ENCODE measurements at regions not wholly inside any gene's neighbourhood (a gene's known extent, or its start where the extent isn't known, plus 50 kb on each side); places are given as distances from the start of the nearest gene placed in this dataset.
A peak's percentile ranks its signal among the peaks of the same experiment; 100 is the strongest.

DNA sequence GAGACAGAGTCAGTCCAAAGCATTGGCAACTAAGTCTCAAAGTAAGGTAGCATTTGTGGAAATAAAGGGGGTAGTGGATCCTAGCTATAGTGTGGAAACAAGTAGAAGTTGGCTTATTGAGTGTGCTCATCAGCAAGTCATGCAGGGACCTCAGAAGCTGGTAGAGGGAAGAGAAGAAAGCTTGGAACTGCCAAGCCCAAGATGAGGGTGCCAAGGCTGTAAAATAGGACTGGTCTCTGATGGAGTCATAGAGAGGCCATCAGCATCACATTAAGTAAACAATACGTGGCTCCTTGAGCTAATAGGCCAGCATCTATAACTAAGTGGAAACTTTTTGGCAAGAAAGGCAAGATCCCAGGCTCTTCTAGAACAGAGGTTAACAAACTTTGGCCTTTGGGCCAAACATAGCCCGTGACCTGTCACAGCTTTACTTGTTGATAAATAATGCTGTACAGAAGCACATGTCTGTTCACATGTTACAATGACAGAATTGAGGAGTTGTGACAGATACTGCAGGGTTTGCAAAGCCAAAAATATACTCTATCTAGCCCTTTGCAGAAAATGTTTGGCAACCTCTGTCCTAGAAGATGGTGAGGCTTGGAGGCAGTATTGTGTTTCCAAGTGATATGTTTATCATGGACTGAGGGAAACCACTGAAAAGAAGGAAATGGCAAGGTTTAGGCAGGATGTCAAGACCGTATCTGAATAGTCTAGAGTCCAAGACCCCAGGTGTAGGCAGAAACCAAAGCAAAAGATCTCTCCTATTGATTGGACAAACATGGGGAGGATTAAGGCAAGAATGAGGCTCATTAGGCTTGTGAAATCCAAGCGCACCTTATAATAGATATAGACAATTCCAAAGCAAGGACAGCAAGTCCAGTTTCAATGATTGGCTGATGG is 62.5 kb upstream of the CD44 start:
- no peak for DNase-seq (ENCODE audit: low spot score)
- ATAC-seq, result peak; percentile 69

DNA sequence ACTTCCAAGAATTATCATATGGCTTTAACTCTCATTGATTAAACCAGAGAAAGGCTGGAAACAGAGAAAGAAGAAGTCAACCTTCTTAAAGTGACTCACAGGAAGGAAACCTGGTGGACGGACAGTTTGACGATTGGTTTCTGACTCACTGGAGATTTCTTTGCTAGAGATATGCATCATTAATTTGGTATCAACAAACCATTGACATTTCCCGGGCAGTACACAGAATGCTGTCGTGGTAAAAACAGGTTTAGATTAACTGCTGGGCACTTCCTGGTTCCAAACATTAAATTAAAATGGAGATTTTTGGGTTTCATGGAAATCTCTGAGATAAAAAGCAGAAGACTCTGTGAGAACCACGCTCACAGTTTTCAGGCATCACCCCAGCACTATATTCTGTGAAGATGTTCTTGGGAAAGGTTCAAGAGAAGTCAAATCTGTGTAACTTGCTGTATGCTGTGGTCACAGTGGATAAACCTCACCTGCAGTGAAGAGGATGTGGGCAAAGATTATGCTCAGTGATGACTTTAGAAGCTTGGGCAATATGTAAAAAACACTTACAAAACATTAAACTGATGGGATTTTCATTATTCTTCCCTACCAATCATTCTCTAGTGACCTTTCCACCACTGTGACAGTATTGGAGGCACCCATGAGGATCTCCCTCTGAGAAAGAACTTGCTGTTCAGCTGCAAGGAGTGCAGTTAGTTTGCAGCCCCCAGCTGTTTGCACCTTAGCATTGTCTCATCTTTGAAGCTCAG is 61.1 kb upstream of the CD44 start:
- ATAC-seq (no peak), DNase-seq (ENCODE audit: low spot score) (no peak)

DNA sequence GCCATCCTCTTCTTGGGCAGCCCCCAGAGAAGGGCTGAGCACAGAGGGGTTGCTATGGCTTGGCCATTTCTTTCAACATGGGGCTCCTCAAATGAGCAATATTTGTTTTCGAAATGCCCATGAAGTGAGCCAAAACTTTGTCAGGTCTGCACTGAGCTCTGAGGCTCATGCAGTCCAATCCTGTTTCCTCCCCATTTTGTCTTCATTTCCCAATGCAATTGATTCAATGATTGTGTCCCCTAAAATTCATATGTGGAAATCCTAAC is 60.6 kb upstream of the CD44 start:
- ATAC-seq (no peak), DNase-seq (ENCODE audit: low spot score) (no peak)

DNA sequence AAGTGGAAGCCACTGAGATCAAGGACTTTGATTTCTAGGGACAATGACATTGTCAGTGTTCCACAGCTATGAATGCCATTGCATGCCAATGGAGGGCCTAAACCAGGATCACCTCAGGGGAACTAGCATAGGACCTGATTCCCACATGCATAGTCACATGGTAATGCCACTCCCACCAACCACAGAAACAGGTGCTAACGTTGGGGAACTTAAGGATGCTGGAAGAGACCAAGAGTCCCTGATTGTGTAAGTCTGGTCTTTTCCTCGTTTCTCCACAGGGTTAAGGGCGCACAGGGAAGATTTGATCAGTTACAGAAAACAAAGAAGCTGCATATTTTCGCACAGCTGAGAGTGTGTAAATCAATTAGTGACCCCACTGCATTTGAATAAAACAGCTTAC is 59.4 kb upstream of the CD44 start:
- DNase-seq (ENCODE audit: low spot score), result no peak
- no peak for ATAC-seq

DNA sequence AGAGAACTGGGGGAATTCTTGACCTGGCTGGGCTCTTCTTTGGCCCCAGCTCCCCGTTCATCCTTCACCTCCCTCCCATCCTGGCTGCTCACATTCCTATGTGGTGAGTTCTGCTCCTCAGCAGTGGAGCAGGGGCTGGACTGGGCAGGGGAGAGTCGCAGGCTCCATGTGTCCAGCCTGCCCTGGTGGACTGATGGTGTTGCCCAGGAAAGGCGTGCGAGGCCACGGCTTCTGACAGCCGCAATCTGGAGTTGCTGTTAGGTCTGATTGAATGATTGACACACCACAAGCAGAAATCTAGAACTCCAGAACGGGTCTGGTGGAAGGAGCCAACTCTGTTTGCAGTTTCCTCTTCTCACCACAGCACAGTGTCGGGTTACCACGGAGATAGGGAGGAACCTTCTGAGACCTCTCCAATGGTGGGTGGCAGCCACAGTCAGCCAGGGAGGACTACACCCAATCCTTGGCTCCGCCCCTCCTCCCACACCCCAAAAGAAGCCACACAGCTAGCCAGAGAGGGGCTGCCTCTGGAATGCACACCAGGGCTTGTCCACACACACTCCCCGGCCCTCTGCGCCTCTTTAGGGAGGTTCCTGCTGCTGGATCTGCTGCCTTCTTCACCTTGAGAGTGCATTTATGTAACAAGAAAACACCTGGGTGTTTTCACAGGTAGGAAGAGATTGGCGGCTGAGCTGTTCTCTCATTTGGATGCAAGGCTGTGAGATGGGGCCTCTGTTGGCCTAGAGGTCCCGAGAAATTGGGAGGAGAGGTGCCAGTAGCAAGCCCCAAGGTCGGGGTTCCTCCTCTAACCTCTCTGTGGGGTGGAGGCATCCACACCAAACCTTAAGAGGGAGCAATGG is 56.4 kb upstream of the CD44 start:
- DNase-seq (ENCODE audit: low spot score) (no peak), ATAC-seq (peak; percentile 63)

DNA sequence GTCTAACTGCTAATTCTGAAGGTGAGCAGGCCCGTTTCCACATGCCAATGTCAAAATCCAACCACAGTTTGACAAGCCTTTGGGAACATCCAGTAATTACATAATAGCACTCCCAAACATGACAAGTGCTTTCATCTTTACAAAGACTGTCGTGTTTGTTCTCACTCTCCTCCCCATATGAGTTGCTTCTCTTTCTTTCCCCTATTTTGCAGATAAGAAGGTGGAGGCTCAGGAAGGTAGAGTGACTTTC is 55.9 kb upstream of the CD44 start:
- no peak for ATAC-seq

DNA sequence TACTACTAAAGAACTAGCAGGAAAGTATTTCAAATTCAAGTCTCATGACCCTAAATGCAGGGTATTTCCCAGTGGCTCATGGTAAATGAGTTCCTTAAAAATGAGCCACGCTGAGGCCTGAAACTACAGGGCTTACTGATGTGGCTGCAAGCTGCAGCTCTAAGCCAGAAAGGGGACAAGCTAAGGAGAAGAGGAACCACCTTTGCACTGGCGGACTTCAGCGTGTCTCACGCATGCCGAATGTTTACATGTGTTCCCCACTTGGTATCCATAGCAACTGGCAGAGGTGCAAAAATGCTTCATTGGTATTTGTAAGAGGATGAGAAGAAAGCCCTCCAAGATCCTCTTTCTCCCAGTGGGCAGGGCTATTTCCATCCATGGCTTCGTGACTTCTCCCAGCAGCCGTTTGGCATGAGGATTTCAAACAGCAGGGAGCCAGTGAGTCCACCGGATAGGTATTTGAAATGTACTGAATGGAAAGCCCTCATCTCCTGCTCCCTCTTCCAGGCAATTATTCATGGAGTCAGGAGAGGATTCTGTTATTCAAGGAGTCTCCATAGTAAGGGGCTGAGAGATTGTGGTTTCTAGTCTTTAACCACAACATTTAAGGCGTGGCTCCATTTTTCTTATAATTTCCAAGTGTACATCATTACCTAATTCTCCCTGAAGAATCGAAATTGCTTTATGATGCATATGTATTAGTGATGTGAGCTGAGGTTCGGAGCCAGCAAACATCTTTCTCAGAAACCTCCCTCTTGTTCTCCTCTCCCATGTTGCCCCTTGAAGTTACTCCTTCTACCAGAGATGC is 55.3 kb upstream of the CD44 start:
- ATAC-seq (peak; percentile 41), DNase-seq (ENCODE audit: low spot score) (no peak)

More for the DNA sequence above, 55.9 kb upstream of the CD44 start:
- no peak for DNase-seq (ENCODE audit: low spot score)

DNA sequence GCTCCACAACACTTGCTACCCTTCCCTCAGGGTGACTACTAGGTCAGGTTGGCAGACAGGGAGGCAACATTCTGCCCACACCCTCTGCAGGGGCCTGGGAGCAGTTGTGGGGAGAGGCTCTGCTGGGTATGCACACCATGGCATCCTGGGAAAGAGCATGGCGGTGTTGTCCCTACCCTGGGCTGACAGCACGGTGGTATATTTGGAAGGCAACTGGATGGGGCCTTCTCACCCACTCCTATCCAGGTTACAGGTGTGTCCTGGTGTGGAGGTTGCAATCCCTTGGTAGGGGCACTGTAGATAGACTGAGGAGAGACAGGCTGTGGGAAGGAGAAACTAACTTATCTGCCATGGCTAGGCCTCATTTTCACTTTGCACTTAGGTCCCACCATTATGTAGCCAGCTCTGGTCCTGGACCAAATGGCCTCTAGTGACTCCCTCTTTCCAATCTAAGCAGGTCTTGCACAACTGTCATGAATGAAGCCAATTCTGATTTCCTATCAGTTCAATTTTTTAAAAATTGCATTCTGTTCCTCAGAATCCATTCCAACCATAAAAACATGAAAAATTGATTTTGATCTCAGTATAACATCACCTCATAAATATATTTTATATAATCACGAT is 54.0 kb upstream of the CD44 start:
- ATAC-seq, result peak; percentile 51
- DNase-seq (ENCODE audit: low spot score), result no peak

DNA sequence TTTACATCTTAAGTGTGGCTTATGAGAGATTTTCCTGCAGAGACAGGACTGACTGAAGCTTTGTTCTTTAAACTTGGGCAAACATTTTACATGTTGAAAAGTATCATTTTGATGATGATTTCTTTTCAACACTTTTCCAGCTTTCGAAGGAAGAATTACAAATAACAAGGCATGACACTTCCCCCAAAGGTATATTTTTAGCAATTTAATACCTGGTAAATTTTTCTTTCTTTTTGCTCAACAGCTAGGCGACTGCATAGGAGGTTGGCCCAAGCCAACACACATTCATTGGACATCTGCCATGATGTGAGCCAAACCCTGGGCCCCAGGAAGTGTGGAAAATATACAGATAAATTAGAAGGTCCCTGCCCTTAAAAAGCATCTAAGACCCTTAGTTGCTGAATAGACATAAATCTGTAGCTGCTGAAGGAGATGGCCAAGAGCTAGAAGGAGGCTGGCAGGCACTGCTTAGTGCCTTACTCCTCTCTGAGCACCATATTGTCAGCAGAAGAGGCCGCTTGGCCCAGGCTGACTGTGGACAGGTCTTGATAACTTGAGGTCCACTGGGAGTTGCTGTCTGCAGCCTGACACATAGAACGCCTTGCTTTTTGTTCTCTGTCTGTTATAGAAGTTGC is 53.3 kb upstream of the CD44 start:
- no peak for ATAC-seq
- no peak for DNase-seq (ENCODE audit: low spot score)

DNA sequence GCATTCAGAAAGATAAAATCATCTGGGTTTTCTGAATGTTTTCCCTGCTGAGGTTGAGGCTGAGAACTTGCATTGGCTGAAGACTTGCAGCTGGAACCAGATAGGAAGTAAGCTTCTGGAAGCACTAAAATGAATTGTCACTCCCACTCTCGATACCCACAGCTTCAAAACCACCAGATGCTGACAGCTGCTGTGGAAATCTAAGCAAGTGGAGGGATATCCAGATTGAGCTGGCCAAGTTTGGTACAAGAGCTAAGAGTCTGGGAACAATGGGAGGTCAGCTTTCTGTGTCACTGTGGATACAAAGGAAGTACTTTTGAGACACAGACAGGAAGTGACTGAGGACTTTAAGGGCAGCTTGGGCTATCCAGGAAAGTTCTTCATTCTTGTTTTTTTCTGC is 51.3 kb upstream of the CD44 start:
- ATAC-seq, result peak; percentile 11
- no peak for DNase-seq (ENCODE audit: low spot score)

DNA sequence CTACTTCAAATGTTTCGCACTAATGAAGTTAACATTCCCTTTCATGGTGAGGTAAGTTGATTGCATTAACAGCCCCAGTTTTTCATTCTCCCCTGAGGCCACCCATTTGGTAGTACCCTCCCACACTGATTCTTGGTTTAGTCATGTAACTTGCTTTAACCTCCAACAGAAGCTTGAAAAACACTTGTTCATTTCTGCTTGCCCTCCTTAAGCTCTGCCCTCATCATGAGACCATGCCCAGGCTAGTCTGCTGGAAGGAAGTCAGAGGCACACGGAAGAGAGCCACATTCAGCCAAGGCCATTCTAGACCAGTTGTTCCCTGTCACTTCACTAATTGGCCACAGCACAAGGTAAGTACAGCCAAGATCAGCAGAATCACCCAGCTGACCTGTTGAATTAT is 50.7 kb upstream of the CD44 start:
- DNase-seq (ENCODE audit: low spot score) (no peak), ATAC-seq (no peak)

DNA sequence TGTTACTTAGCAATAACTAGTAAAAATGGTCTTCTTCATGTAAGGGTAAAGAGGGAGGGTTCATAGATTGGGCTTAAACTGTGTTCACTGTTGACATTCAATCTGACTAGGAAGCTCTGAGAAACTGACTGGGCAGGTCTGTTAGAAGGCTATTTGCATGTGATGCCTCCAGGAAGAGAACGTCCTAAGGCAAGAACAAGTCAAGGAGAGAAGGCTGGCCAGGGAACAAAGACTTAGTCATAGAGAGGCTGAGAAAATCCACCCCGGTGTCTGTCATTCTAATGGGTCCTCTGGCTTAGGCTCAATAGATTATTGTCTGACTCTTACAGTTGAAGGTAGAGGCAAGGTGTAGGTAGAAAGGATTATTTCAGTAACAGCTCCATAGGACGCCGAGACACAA is 50.3 kb upstream of the CD44 start:
- ATAC-seq (no peak), DNase-seq (ENCODE audit: low spot score) (no peak)
